ENCODE measurements at regions not wholly inside any gene's neighbourhood (a gene's known extent, or its start where the extent isn't known, plus 50 kb on each side); places are given as distances from the start of the nearest gene placed in this dataset.

DNA sequence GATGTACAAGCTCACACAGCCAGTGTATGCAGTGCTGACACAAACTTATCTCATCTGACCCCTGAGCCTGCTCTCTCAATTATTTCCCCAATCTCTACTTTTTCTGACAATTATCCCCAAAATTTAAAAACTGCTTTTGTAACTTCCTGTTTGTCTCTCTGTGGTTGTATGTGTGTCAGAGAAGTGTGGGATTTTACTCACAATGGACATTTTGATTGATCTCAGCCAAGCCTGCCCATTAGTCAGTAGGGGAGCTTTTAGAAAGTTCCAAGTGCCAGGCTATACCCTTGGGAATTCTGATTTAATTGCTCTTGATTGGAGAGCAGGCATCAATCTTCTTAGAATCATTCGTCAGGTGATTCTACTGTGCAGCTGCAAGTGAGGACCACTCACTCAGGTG, 64.9 kb upstream of the LMNTD1 start:
- TF ChIP-seq POLR2A (IDR thresholded peaks at IDR 0.05) = no peak
- TF ChIP-seq, protein P1, sequence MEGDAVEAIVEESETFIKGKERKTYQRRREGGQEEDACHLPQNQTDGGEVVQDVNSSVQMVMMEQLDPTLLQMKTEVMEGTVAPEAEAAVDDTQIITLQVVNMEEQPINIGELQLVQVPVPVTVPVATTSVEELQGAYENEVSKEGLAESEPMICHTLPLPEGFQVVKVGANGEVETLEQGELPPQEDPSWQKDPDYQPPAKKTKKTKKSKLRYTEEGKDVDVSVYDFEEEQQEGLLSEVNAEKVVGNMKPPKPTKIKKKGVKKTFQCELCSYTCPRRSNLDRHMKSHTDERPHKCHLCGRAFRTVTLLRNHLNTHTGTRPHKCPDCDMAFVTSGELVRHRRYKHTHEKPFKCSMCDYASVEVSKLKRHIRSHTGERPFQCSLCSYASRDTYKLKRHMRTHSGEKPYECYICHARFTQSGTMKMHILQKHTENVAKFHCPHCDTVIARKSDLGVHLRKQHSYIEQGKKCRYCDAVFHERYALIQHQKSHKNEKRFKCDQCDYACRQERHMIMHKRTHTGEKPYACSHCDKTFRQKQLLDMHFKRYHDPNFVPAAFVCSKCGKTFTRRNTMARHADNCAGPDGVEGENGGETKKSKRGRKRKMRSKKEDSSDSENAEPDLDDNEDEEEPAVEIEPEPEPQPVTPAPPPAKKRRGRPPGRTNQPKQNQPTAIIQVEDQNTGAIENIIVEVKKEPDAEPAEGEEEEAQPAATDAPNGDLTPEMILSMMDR (IDR thresholded peaks at IDR 0.05) = no peak

Measured in testis (tissue), 2 donors.